ENCODE measurements at regions not wholly inside any gene's neighbourhood (a gene's known extent, or its start where the extent isn't known, plus 50 kb on each side); places are given as distances from the start of the nearest gene placed in this dataset.

- POLR2A ChIA-PET, result no interaction called here
Observed at GRCh38 chr12:38477340-38478090, 160.9 kb downstream of the ALG10B start.

GRCh38 chr12:38480594-38480993 lies 164.0 kb downstream of the ALG10B start:
- H3K36me3 ChIP-seq (ENCODE audit: control insufficient read depth in 2 of 2, insufficient read depth in 1 of 2, low read length in 2 of 2), result no peaks in the 10 kb centered on the region
- TF ChIP-seq, protein P1, sequence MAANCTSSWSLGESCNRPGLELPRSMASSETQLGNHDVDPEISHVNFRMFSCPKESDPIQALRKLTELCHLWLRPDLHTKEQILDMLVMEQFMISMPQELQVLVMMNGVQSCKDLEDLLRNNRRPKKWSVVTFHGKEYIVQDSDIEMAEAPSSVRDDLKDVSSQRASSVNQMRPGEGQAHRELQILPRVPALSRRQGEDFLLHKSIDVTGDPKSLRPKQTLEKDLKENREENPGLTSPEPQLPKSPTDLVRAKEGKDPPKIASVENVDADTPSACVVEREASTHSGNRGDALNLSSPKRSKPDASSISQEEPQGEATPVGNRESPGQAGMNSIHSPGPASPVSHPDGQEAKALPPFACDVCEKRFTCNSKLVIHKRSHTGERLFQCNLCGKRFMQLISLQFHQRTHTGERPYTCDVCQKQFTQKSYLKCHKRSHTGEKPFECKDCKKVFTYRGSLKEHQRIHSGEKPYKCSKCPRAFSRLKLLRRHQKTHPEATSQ (tag by site-specific recombination; IDR thresholded peaks at IDR 0.05), result no peak
- TF ChIP-seq ZNF558 (tag by site-specific recombination; IDR thresholded peaks at IDR 0.05), result no peak
- no peak for TF ChIP-seq ZNF48 (tag by site-specific recombination; IDR thresholded peaks at IDR 0.05)
- no peak for TF ChIP-seq ZNF426 (tag by site-specific recombination; IDR thresholded peaks at IDR 0.05)
- TF ChIP-seq, protein P2, sequence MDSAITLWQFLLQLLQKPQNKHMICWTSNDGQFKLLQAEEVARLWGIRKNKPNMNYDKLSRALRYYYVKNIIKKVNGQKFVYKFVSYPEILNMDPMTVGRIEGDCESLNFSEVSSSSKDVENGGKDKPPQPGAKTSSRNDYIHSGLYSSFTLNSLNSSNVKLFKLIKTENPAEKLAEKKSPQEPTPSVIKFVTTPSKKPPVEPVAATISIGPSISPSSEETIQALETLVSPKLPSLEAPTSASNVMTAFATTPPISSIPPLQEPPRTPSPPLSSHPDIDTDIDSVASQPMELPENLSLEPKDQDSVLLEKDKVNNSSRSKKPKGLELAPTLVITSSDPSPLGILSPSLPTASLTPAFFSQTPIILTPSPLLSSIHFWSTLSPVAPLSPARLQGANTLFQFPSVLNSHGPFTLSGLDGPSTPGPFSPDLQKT (IDR thresholded peaks at IDR 0.05; ENCODE audit: borderline replicate concordance, low read depth, low read length), result no peak
- ChIA-PET POLR2A (no interaction called here), CTCF (no interaction called here)
- no peak overlapping the region for H3K4me3 ChIP-seq (ENCODE audit: low read depth, low read length)
- no peaks in the 10 kb centered on the region for H3K9me3 ChIP-seq (ENCODE audit: control insufficient read depth, insufficient read depth, low read depth, low read length)
- H3K27ac ChIP-seq (ENCODE audit: extremely low read depth, low read depth, low read length), result no peak overlapping the region
- H3K4me1 ChIP-seq (ENCODE audit: control insufficient read depth, insufficient read depth, low read length), result 0 out of 2 replicates have a peak, but pooled peaks cover 2% of the 10 kb centered on the region

More at GRCh38 chr12:38477340-38478090, 160.9 kb downstream of the ALG10B start:
- Histone ChIP-seq H3K9me3 (ENCODE audit: control insufficient read depth, insufficient read depth, low read depth, low read length) (no peaks in the 10 kb centered on the region), H3K27ac (ENCODE audit: extremely low read depth, low read depth, low read length) (no peak overlapping the region), H3K36me3 (ENCODE audit: control insufficient read depth in 2 of 2, insufficient read depth in 1 of 2, low read length in 2 of 2) (no peaks in the 10 kb centered on the region), H3K4me3 (ENCODE audit: low read depth, low read length) (no peak overlapping the region), H3K4me1 (ENCODE audit: control insufficient read depth, insufficient read depth, low read length) (0 out of 2 replicates have a peak, but pooled peaks cover 2% of the 10 kb centered on the region)
- CTCF ChIA-PET, result no interaction called here
- TF ChIP-seq TCF7L2 (IDR thresholded peaks at IDR 0.05; ENCODE audit: borderline replicate concordance, low read depth, low read length), result no peak
- TF ChIP-seq ZNF132 (tag by site-specific recombination; IDR thresholded peaks at IDR 0.05; ENCODE audit: borderline replicate concordance), result no peak
- TF ChIP-seq, protein P3, sequence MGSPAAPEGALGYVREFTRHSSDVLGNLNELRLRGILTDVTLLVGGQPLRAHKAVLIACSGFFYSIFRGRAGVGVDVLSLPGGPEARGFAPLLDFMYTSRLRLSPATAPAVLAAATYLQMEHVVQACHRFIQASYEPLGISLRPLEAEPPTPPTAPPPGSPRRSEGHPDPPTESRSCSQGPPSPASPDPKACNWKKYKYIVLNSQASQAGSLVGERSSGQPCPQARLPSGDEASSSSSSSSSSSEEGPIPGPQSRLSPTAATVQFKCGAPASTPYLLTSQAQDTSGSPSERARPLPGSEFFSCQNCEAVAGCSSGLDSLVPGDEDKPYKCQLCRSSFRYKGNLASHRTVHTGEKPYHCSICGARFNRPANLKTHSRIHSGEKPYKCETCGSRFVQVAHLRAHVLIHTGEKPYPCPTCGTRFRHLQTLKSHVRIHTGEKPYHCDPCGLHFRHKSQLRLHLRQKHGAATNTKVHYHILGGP (tag by site-specific recombination; IDR thresholded peaks at IDR 0.05), result no peak
- TF ChIP-seq ZNF184 (tag by site-specific recombination; IDR thresholded peaks at IDR 0.05), result no peak
- TF ChIP-seq ZFP3 (tag by site-specific recombination; IDR thresholded peaks at IDR 0.05; ENCODE audit: low read depth), result no peak
- TF ChIP-seq GLIS1 (tag by site-specific recombination; IDR thresholded peaks at IDR 0.05), result no peak
- TF ChIP-seq EGR2 (tag by site-specific recombination; IDR thresholded peaks at IDR 0.05; ENCODE audit: low read depth), result no peak

- POLR2A ChIA-PET, result no interaction called here
- H3K9me3 ChIP-seq (ENCODE audit: control insufficient read depth, insufficient read depth, low read depth, low read length), result no peaks in the 10 kb centered on the region
- no peak overlapping the region for H3K4me3 ChIP-seq (ENCODE audit: low read depth, low read length)
- H3K4me1 ChIP-seq (ENCODE audit: control insufficient read depth, insufficient read depth, low read length), result 0 out of 2 replicates have a peak, but pooled peaks cover 2% of the 10 kb centered on the region
- H3K27ac ChIP-seq (ENCODE audit: extremely low read depth, low read depth, low read length), result no peak overlapping the region
- no peaks in the 10 kb centered on the region for H3K36me3 ChIP-seq (ENCODE audit: control insufficient read depth in 2 of 2, insufficient read depth in 1 of 2, low read length in 2 of 2)
- no peak for TF ChIP-seq ZNF521 (tag by site-specific recombination; IDR thresholded peaks at IDR 0.05)
- no peak for TF ChIP-seq ZBTB17 (tag by site-specific recombination; IDR thresholded peaks at IDR 0.05)
- TF ChIP-seq ZNF184 (tag by site-specific recombination; IDR thresholded peaks at IDR 0.05), result no peak
- TF ChIP-seq ZNF354C (tag by site-specific recombination; IDR thresholded peaks at IDR 0.05; ENCODE audit: borderline replicate concordance, low read depth), result no peak
- CTCF ChIA-PET, result interaction anchor here (0.7 kb wide), 1 partner anchor 1526 kb away, joined by 3 read pairs; no protein-coding TSS in a partner anchor
Observed at GRCh38 chr12:38484821-38485449, 168.4 kb downstream of the ALG10B start.
